SU-DHL-6 (cell line): ENCODE measurements at regions not wholly inside any gene's neighbourhood (a gene's known extent, or its start where the extent isn't known, plus 50 kb on each side); places are given as distances from the start of the nearest gene placed in this dataset.

Source experiments
- CTCF ChIP-seq: fragments of 200-600 bp; sonication (generic); IDR thresholded peaks from one replicate; pipeline ENCODE4 v1.5.1; 2017; ENCODE audit warnings: antibody characterized with exemption, mild to moderate bottlenecking, low read length, moderate library complexity; ENCODE audit not compliant: insufficient read depth, poor library complexity, severe bottlenecking
- EZH2phosphoT487 ChIP-seq: fragments of 200-600 bp; sonication (generic), shearing (Covaris generic); conservative IDR thresholded peaks from 2 replicates; pipeline ENCODE4 v1.6.1; 2018; ENCODE audit warnings: mild to moderate bottlenecking, antibody characterized with exemption, low read length, moderate library complexity, mixed read lengths

GRCh38 chr1:221149555-221150075, 270.4 kb downstream of the HLX start:
- TF ChIP-seq CTCF (no peak), EZH2phosphoT487 (no peak)
